ENCODE measurements at regions not wholly inside any gene's neighbourhood (a gene's known extent, or its start where the extent isn't known, plus 50 kb on each side); places are given as distances from the start of the nearest gene placed in this dataset.
"Not testable (repeated sequence)": the region's sequence is repeated elsewhere in the genome, so short reads cannot be mapped to it uniquely, and the experiment has no call there.

GRCh38 chr1:144026022-144026421, 54.2 kb upstream of the FAM72C start:
- TF ChIP-seq CTCF (IDR thresholded peaks at IDR 0.05 in 2 of 3, conservative IDR thresholded peaks at IDR 0.05 in 1 of 3; ENCODE audit: borderline replicate concordance in 1 of 3, insufficient read depth in 1 of 3, low read depth in 2 of 3, low read length in 2 of 3); POLR2AphosphoS5 (IDR thresholded peaks at IDR 0.05; ENCODE audit: low read depth, low read length); MAX (IDR thresholded peaks at IDR 0.05); ZFX (IDR thresholded peaks at IDR 0.05); EZH2 (IDR thresholded peaks at IDR 0.05); FOSL1 (IDR thresholded peaks at IDR 0.05; ENCODE audit: low read depth): not testable (repeated sequence)

Data from HCT116 (cell line).